SU-DHL-6 (cell line): ENCODE measurements at regions not wholly inside any gene's neighbourhood (a gene's known extent, or its start where the extent isn't known, plus 50 kb on each side); places are given as distances from the start of the nearest gene placed in this dataset.

ENCODE experiments used
- CTCF ChIP-seq: fragments of 200-600 bp; sonication (generic); IDR thresholded peaks from one replicate; pipeline ENCODE4 v1.5.1; 2017; ENCODE audit warnings: antibody characterized with exemption, mild to moderate bottlenecking, low read length, moderate library complexity; ENCODE audit not compliant: insufficient read depth, poor library complexity, severe bottlenecking
- EZH2phosphoT487 ChIP-seq: fragments of 200-600 bp; sonication (generic), shearing (Covaris generic); conservative IDR thresholded peaks from 2 replicates; pipeline ENCODE4 v1.6.1; 2018; ENCODE audit warnings: mild to moderate bottlenecking, antibody characterized with exemption, low read length, moderate library complexity, mixed read lengths

- TF ChIP-seq CTCF (no peak), EZH2phosphoT487 (no peak)
Observed at GRCh38 chr16:65689726-65690125, 567.9 kb upstream of the CDH11 start.
